HepG2 (cell line): ENCODE measurements at regions not wholly inside any gene's neighbourhood (a gene's known extent, or its start where the extent isn't known, plus 50 kb on each side); places are given as distances from the start of the nearest gene placed in this dataset.

Source experiments
- ATAC-seq: fragments of 200-7000 bp; cut with Tn5 transposase; 3 replicates; pipeline ENCODE4 v1.9.1; 2020; ENCODE audit warnings: mild to moderate bottlenecking, moderate library complexity
- BruUV-seq: library from RNA; stranded (reverse); fragments of 400-500 nt; replicated peaks from 2 replicates; lab custom pipeline; 2021; lab: Mats Ljungman, UMichigan
- CTCF ChIA-PET: fragments of 300-600 bp; formaldehyde crosslinking; extraction: SDS; loops from one replicate; lab custom pipeline; 2021; ENCODE audit warnings: low total read pairs, inconsistent platforms, low intra/inter-chr PET ratio; lab: Yijun Ruan, JAX
- POLR2A ChIA-PET: fragments of 350-600 bp; sonication (Branson Sonifier 250); formaldehyde crosslinking; loops from one replicate; lab custom pipeline; 2020; ENCODE audit warnings: antibody characterized with exemption, inconsistent platforms; lab: Yijun Ruan, JAX
- DNase-seq: peaks from one replicate; pipeline ENCODE4 v3.0.0-alpha.2; 2015; ENCODE audit warnings: low spot score
- FAIRE-seq: peaks from 3 replicates; lab custom pipeline; 2011; peaks lifted over from hg19 to GRCh38; lab: Jason Lieb, UNC
- H2AFZ ChIP-seq: one replicate; pipeline ENCODE4 v1.6.1; 2011; ENCODE audit warnings: low read length, inconsistent platforms
- H3K27ac ChIP-seq: fragments of 300-600 bp; 3 replicates; pipeline ENCODE4 v1.8.0; 2011; ENCODE audit warnings: mixed run types, mild to moderate bottlenecking, mixed read lengths, low read length, inconsistent platforms; ENCODE audit not compliant: insufficient read depth; ENCODE audit errors: extremely low read length
- H3K27me3 ChIP-seq, 2 experiments: fragments of 200-600 bp in 1 of 2; 2 replicates in 1 of 2; 3 replicates in 1 of 2; pipeline versions ENCODE4 v1.6.0 to v1.8.0; 2011; ENCODE audit warnings: low read length in 2 of 2, mild to moderate bottlenecking in 2 of 2, moderate library complexity in 2 of 2, inconsistent platforms in 1 of 2; ENCODE audit not compliant: insufficient read depth in 2 of 2, control insufficient read depth in 1 of 2
- H3K36me3 ChIP-seq, 2 experiments: fragments of 200-600 bp in 1 of 2; replicated peaks in 1 of 2; 2 replicates in 1 of 2; 3 replicates in 1 of 2; pipeline versions ENCODE4 v1.5.1 to v1.8.0; 2011; ENCODE audit warnings: low read length in 2 of 2, inconsistent platforms in 1 of 2; ENCODE audit not compliant: insufficient read depth in 2 of 2, control insufficient read depth in 1 of 2
- H3K4me1 ChIP-seq: 2 replicates; pipeline ENCODE4 v1.5.1; 2012; ENCODE audit warnings: low read length, inconsistent platforms; ENCODE audit not compliant: insufficient read depth
- H3K4me2 ChIP-seq: 2 replicates; pipeline ENCODE4 v1.6.0; 2011; ENCODE audit warnings: low read depth, low read length, inconsistent platforms
- H3K4me3 ChIP-seq, 3 experiments: fragments of 200-600 bp in 1 of 3; sonication (generic), shearing (Covaris generic) in 1 of 3; replicated peaks in 1 of 3; 2 replicates each; pipeline ENCODE4 v1.5.1; 2011 to 2016; ENCODE audit warnings: low read length in 3 of 3, inconsistent platforms in 2 of 3, low read depth in 2 of 3, mild to moderate bottlenecking in 2 of 3, control low read depth in 1 of 3, mixed read lengths in 1 of 3; ENCODE audit not compliant: insufficient read depth in 1 of 3
- H3K79me2 ChIP-seq: one replicate; pipeline ENCODE4 v1.6.1; 2011; ENCODE audit warnings: low read length, inconsistent platforms; ENCODE audit not compliant: insufficient read depth
- H3K9ac ChIP-seq: 2 replicates; pipeline ENCODE4 v1.6.0; 2011; ENCODE audit warnings: mild to moderate bottlenecking, low read depth, low read length, inconsistent platforms; ENCODE audit not compliant: insufficient read depth
- H3K9me3 ChIP-seq: 2 replicates; pipeline ENCODE4 v1.5.1; 2012; ENCODE audit warnings: mild to moderate bottlenecking, low read length
- H4K20me1 ChIP-seq: 2 replicates; pipeline ENCODE4 v1.6.0; 2011; ENCODE audit warnings: inconsistent platforms, mild to moderate bottlenecking, low read length, moderate library complexity; ENCODE audit not compliant: insufficient read depth
- JARID2 ChIP-seq: sonication (generic); formaldehyde crosslinking; IDR thresholded peaks from 2 replicates; pipeline ENCODE4 v1.8.1; 2023; ENCODE audit warnings: missing genetic modification reagents, inconsistent platforms; ENCODE audit not compliant: insufficient replicate concordance
- JUNB ChIP-seq: sonication (generic); formaldehyde crosslinking; IDR thresholded peaks from 2 replicates; pipeline ENCODE4 v1.8.0; 2022; ENCODE audit warnings: missing genetic modification reagents, mild to moderate bottlenecking, borderline replicate concordance
- PHF8 ChIP-seq: sonication (generic); formaldehyde crosslinking; IDR thresholded peaks from 2 replicates; pipeline ENCODE4 v1.5.0; 2020; ENCODE audit warnings: missing genetic modification reagents
- POLR2A ChIP-seq, 2 experiments: IDR thresholded peaks; 2 replicates each; pipeline ENCODE4 v1.6.1; 2011; ENCODE audit warnings: low read depth in 2 of 2, low read length in 2 of 2, mild to moderate bottlenecking in 1 of 2, moderate library complexity in 1 of 2; ENCODE audit not compliant: insufficient read depth in 1 of 2
- REXO4 ChIP-seq: sonication (generic); formaldehyde crosslinking; IDR thresholded peaks from 2 replicates; pipeline ENCODE4 v1.8.0; 2022; ENCODE audit warnings: missing genetic modification reagents, mild to moderate bottlenecking, borderline replicate concordance
- SP140L ChIP-seq: sonication (generic); formaldehyde crosslinking; IDR thresholded peaks from 2 replicates; pipeline ENCODE4 v1.4.0; 2020; ENCODE audit warnings: missing genetic modification reagents, borderline replicate concordance
- ZBTB7B ChIP-seq: sonication (generic); formaldehyde crosslinking; IDR thresholded peaks from 2 replicates; pipeline ENCODE4 v1.4.0; 2020; ENCODE audit warnings: missing genetic modification reagents
- ZMYM2 ChIP-seq: sonication (generic); formaldehyde crosslinking; IDR thresholded peaks from 2 replicates; pipeline ENCODE4 v1.8.0; 2022; ENCODE audit warnings: mild to moderate bottlenecking, missing genetic modification reagents
- ZNF572 ChIP-seq: sonication (generic); formaldehyde crosslinking; IDR thresholded peaks from 2 replicates; pipeline ENCODE4 v1.5.1; 2020; ENCODE audit warnings: mild to moderate bottlenecking, missing genetic modification reagents
- ZNF790 ChIP-seq: sonication (generic); formaldehyde crosslinking; IDR thresholded peaks from 2 replicates; pipeline ENCODE4 v1.8.0; 2022; ENCODE audit warnings: missing genetic modification reagents, mild to moderate bottlenecking, borderline replicate concordance
- WGBS: methylation state at CpG from one replicate; pipeline ENCODE4 v1.1.6; 2017; ENCODE audit warnings: low lambda C conversion rate; 5-methylcytosine and 5-hydroxymethylcytosine counted together
- in situ Hi-C: cut with HindIII; loops from 2 replicates; pipeline ENCODE4 v1.10.0; 2017; ENCODE audit warnings: low pct_unique_long_range_greater_than_20kb; ENCODE audit not compliant: extremely low pct_ligation_motif_present
- intact Hi-C: fragments of 100-400 bp; cut with micrococcal nuclease; formaldehyde crosslinking; loops from one replicate; pipeline ENCODE4 v1.10.0; 2022; ENCODE audit not compliant: unreplicated experiment
- TF ChIP-seq, protein P1 (sequence below): sonication (generic); formaldehyde crosslinking; IDR thresholded peaks from 2 replicates; pipeline ENCODE4 v1.4.0; 2020; ENCODE audit warnings: missing genetic modification reagents
- TF ChIP-seq, protein P2 (sequence below): sonication (generic); formaldehyde crosslinking; IDR thresholded peaks from 2 replicates; pipeline ENCODE4 v1.8.0; 2022; ENCODE audit warnings: mild to moderate bottlenecking, missing genetic modification reagents, moderate library complexity

DNA sequence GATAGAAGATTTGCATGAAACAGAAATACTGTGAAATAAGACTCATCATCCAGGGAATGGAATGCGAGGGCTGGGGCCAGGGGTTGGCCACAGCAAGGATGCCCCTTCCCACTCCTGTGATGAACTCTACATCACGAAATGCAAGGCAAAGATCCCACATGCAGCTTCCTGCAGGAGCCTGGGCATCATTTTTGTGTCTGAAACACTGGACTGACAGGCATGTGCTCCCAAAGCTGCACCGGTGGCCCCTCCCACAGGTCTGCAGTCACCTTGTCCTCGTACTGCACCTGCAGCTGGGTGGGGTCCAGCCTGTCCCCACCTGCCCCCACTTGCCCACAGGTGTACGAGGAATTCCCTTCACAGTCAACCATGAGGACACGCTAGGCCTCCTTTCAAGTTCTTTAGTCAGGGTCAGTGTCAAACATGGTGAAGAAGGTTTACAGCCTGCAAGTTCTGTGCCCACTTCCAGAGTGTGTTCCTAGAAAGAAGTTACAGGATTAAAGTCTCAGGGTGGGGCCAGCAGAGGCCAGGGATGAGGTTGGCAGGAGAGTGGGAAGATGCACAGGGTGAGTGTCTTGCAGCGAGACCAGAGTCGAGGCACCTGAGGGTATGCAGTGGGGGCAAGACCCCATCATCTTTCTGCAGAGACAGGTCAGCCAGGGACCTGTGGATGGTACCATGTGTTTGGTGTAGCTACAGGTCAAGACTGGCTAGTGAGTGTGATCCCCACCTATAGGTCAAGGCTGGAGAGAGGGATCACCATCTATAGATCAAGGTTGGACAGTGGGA, 155.0 kb upstream of the IRX2 start:
- TF ChIP-seq ZBTB7B, result no peak
- TF ChIP-seq, protein P1, sequence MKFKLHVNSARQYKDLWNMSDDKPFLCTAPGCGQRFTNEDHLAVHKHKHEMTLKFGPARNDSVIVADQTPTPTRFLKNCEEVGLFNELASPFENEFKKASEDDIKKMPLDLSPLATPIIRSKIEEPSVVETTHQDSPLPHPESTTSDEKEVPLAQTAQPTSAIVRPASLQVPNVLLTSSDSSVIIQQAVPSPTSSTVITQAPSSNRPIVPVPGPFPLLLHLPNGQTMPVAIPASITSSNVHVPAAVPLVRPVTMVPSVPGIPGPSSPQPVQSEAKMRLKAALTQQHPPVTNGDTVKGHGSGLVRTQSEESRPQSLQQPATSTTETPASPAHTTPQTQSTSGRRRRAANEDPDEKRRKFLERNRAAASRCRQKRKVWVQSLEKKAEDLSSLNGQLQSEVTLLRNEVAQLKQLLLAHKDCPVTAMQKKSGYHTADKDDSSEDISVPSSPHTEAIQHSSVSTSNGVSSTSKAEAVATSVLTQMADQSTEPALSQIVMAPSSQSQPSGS (CRISPR knock-in tag), result no peak
- TF ChIP-seq, protein P2, sequence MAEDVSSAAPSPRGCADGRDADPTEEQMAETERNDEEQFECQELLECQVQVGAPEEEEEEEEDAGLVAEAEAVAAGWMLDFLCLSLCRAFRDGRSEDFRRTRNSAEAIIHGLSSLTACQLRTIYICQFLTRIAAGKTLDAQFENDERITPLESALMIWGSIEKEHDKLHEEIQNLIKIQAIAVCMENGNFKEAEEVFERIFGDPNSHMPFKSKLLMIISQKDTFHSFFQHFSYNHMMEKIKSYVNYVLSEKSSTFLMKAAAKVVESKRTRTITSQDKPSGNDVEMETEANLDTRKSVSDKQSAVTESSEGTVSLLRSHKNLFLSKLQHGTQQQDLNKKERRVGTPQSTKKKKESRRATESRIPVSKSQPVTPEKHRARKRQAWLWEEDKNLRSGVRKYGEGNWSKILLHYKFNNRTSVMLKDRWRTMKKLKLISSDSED (CRISPR knock-in tag), result no peak
- TF ChIP-seq REXO4 (CRISPR knock-in tag), result no peak
- no peak for TF ChIP-seq SP140L
- POLR2A ChIA-PET, result no interaction called here
- DNase-seq (no peak), FAIRE-seq (no peak), ATAC-seq (no peak)
- Histone ChIP-seq H3K27ac (no peak overlapping the region), H3K27me3 (no peaks in the 10 kb centered on the region), H3K79me2 (no peaks in the 10 kb centered on the region), H2AFZ (no peak overlapping the region), H3K4me3 (no peak overlapping the region), H4K20me1 (no peaks in the 10 kb centered on the region), H3K4me2 (no peak overlapping the region), H3K9ac (no peak overlapping the region), H3K9me3 (no peaks in the 10 kb centered on the region), H3K36me3 (no peaks in the 10 kb centered on the region), H3K4me1 (no peaks in the 10 kb centered on the region)
- CTCF ChIA-PET, result no interaction called here
- in situ Hi-C loops, result no loop called here
- intact Hi-C loops, result no loop called here
- WGBS, result 18% methylated on average over 7 of the region's 8 CpGs
- no TSS peak for BruUV-seq

DNA sequence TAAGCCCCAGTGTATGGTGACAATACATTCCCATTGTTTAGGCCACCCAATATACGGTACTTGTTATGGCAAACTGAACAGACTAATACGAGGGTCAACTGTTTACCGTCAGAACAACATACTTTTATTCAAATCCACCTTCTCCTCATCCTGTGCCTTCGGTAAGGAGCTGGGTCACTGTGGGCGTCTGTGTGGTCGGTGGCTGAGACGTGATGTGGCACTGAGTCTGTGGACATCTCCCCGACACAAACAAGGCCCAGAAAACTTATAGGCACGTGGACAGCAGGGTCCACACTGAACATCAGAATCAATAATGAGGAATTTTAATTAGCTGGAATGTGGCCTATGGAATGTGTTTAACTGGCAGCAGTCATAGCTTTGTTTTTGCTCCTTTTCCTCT, 154.3 kb upstream of the IRX2 start:
- ChIA-PET CTCF (no interaction called here), POLR2A (no interaction called here)
- no TSS peak for BruUV-seq
- 16% methylated on average over 6 of the region's 9 CpGs for WGBS
- no peak overlapping the region for H2AFZ ChIP-seq
- no peak overlapping the region for H3K9ac ChIP-seq
- H3K9me3 ChIP-seq, result no peaks in the 10 kb centered on the region
- FAIRE-seq, result no peak
- H4K20me1 ChIP-seq, result no peaks in the 10 kb centered on the region
- DNase-seq, result no peak
- H3K4me3 ChIP-seq, result no peak overlapping the region
- H3K79me2 ChIP-seq, result no peaks in the 10 kb centered on the region
- H3K4me1 ChIP-seq, result no peaks in the 10 kb centered on the region
- intact Hi-C loops (no loop called here), in situ Hi-C loops (no loop called here)
- no peak overlapping the region for H3K4me2 ChIP-seq
- H3K36me3 ChIP-seq, result no peaks in the 10 kb centered on the region
- H3K27me3 ChIP-seq, result no peaks in the 10 kb centered on the region
- ATAC-seq, result no peak
- H3K27ac ChIP-seq, result no peak overlapping the region
- TF ChIP-seq ZMYM2 (CRISPR knock-in tag) (no peak), PHF8 (no peak), ZNF790 (CRISPR knock-in tag) (no peak), JUNB (CRISPR knock-in tag) (no peak), POLR2A (IDR thresholded peaks at IDR 0.05; ENCODE audit: insufficient read depth in 1 of 2, low read depth in 2 of 2, low read length in 2 of 2) (no peak), ZNF572 (no peak), JARID2 (no peak)
